IMR-90 (cell line): ENCODE measurements at regions not wholly inside any gene's neighbourhood (a gene's known extent, or its start where the extent isn't known, plus 50 kb on each side); places are given as distances from the start of the nearest gene placed in this dataset.

Experiments used
- ATAC-seq: fragments of 200-7000 bp; cut with Tn5 transposase; 2 replicates; pipeline ENCODE4 v1.9.1; 2020; ENCODE audit warnings: low read depth, mild to moderate bottlenecking, moderate library complexity
- BruUV-seq: library from RNA; stranded (reverse); fragments of 400-500 nt; replicated peaks from 2 replicates; lab custom pipeline; 2021; lab: Mats Ljungman, UMichigan
- CTCF ChIA-PET: fragments of 300-600 bp; formaldehyde crosslinking; extraction: SDS; loops from one replicate; lab custom pipeline; 2021; ENCODE audit warnings: antibody characterized with exemption; lab: Yijun Ruan, JAX
- POLR2A ChIA-PET: fragments of 300-600 bp; sonication (Branson Sonifier 250); formaldehyde crosslinking; loops from one replicate; lab custom pipeline; 2022; ENCODE audit warnings: antibody characterized with exemption; ENCODE audit not compliant: unreplicated experiment; lab: Charles Lee
- DNase-seq: peaks from one replicate; pipeline ENCODE4 v3.0.0; 2013
- H2AFZ ChIP-seq: replicated peaks from 2 replicates; pipeline ENCODE3; 2013; ENCODE audit warnings: low read length, mild to moderate bottlenecking; ENCODE audit not compliant: poor library complexity
- H2AK5ac ChIP-seq: 2 replicates; pipeline ENCODE4 v1.6.1; 2013; ENCODE audit warnings: low read depth, low read length, inconsistent platforms
- H2AK9ac ChIP-seq: replicated peaks from 2 replicates; pipeline ENCODE3; 2013; ENCODE audit warnings: mild to moderate bottlenecking, low read depth, low read length, moderate library complexity; ENCODE audit not compliant: poor library complexity
- H2BK120ac ChIP-seq: 2 replicates; pipeline ENCODE4 v1.6.1; 2013; ENCODE audit warnings: low read depth, low read length, inconsistent platforms
- H2BK15ac ChIP-seq: 3 replicates; pipeline ENCODE4 v1.6.1; 2013; ENCODE audit warnings: low read depth, low read length, inconsistent platforms
- H2BK20ac ChIP-seq: 2 replicates; pipeline ENCODE4 v1.6.1; 2013; ENCODE audit warnings: low read depth, mild to moderate bottlenecking, inconsistent platforms, low read length, moderate library complexity
- H2BK5ac ChIP-seq: 2 replicates; pipeline ENCODE4 v1.6.1; 2013; ENCODE audit warnings: mild to moderate bottlenecking, low read depth, low read length, inconsistent platforms; ENCODE audit not compliant: poor library complexity, severe bottlenecking
- H3K14ac ChIP-seq: replicated peaks from 2 replicates; pipeline ENCODE4 v1.6.1; 2013; ENCODE audit warnings: low read depth, low read length, inconsistent platforms
- H3K18ac ChIP-seq: 2 replicates; pipeline ENCODE4 v1.6.1; 2013; ENCODE audit warnings: low read depth, low read length, control low read depth
- H3K23ac ChIP-seq: 2 replicates; pipeline ENCODE4 v1.6.1; 2013; ENCODE audit warnings: low read depth, low read length, inconsistent platforms
- H3K27ac ChIP-seq: 2 replicates; pipeline ENCODE4 v1.5.1; 2013; ENCODE audit warnings: mild to moderate bottlenecking, control low read depth, low read length; ENCODE audit not compliant: insufficient read depth
- H3K27me3 ChIP-seq: 2 replicates; pipeline ENCODE4 v1.6.1; 2013; ENCODE audit warnings: low read length; ENCODE audit not compliant: control insufficient read depth, insufficient read depth
- H3K36me3 ChIP-seq: 2 replicates; pipeline ENCODE4 v1.6.1; 2013; ENCODE audit warnings: low read length, mixed read lengths; ENCODE audit not compliant: control insufficient read depth, insufficient read depth
- H3K4ac ChIP-seq: 2 replicates; pipeline ENCODE4 v1.6.1; 2013; ENCODE audit warnings: low read depth, low read length, inconsistent platforms
- H3K4me1 ChIP-seq: 2 replicates; pipeline ENCODE4 v1.6.1; 2013; ENCODE audit warnings: low read length, mixed read lengths; ENCODE audit not compliant: control insufficient read depth, insufficient read depth
- H3K4me2 ChIP-seq: 2 replicates; pipeline ENCODE4 v1.6.1; 2013; ENCODE audit warnings: low read depth, mild to moderate bottlenecking, control low read depth, low read length, moderate library complexity
- H3K4me3 ChIP-seq: 2 replicates; pipeline ENCODE4 v1.5.1; 2013; ENCODE audit warnings: low read depth, mild to moderate bottlenecking, control low read depth, low read length, moderate library complexity; ENCODE audit not compliant: insufficient read depth
- H3K56ac ChIP-seq: 2 replicates; pipeline ENCODE4 v1.6.1; 2013; ENCODE audit warnings: low read length, inconsistent platforms; ENCODE audit not compliant: insufficient read depth; ENCODE audit errors: extremely low read depth
- H3K79me1 ChIP-seq, 2 experiments: 2 replicates each; pipeline ENCODE4 v1.6.1; 2013; ENCODE audit warnings: low read length in 2 of 2, inconsistent platforms in 1 of 2, low read depth in 1 of 2
- H3K9ac ChIP-seq: 2 replicates; pipeline ENCODE4 v1.6.1; 2013; ENCODE audit warnings: low read depth, low read length, control low read depth
- H3K9me1 ChIP-seq: 2 replicates; pipeline ENCODE4 v1.6.1; 2013; ENCODE audit warnings: low read length, inconsistent platforms; ENCODE audit not compliant: insufficient read depth
- H3K9me3 ChIP-seq: 2 replicates; pipeline ENCODE4 v1.6.1; 2013; ENCODE audit warnings: low read length; ENCODE audit not compliant: control insufficient read depth, insufficient read depth
- H4K20me1 ChIP-seq: 2 replicates; pipeline ENCODE4 v1.6.1; 2013; ENCODE audit warnings: low read length, inconsistent platforms; ENCODE audit not compliant: insufficient read depth
- H4K5ac ChIP-seq: 2 replicates; pipeline ENCODE4 v1.6.1; 2013; ENCODE audit warnings: mild to moderate bottlenecking, low read depth, low read length, control low read depth
- H4K8ac ChIP-seq, 2 experiments: 2 replicates each; pipeline ENCODE4 v1.6.1; 2013; ENCODE audit warnings: low read depth in 2 of 2, low read length in 2 of 2, control low read depth in 1 of 2, inconsistent platforms in 1 of 2
- H4K91ac ChIP-seq: 2 replicates; pipeline ENCODE4 v1.6.1; 2013; ENCODE audit warnings: low read depth, low read length, inconsistent platforms; ENCODE audit not compliant: insufficient read depth
- BHLHE40 ChIP-seq: fragments of 150-350 bp; IDR thresholded peaks from 2 replicates; pipeline ENCODE4 v1.6.1; 2016; ENCODE audit warnings: mild to moderate bottlenecking, low read depth, low read length
- CEBPB ChIP-seq: IDR thresholded peaks from 2 replicates; pipeline ENCODE4 v1.6.1; 2012; ENCODE audit warnings: low read depth, low read length, improper control_type of control experiment
- CTCF ChIP-seq: conservative IDR thresholded peaks from 2 replicates; pipeline ENCODE4 v1.5.1; 2012; ENCODE audit warnings: mild to moderate bottlenecking, low read depth, low read length, improper control_type of control experiment
- ELK1 ChIP-seq: fragments of 150-350 bp; IDR thresholded peaks from 2 replicates; pipeline ENCODE4 v1.6.1; 2016; ENCODE audit warnings: low read depth, mild to moderate bottlenecking, low read length, moderate library complexity, borderline replicate concordance
- FOS ChIP-seq: fragments of 150-350 bp; IDR thresholded peaks from 2 replicates; pipeline ENCODE4 v1.6.1; 2016; ENCODE audit warnings: low read depth, low read length
- MAFK ChIP-seq: IDR thresholded peaks from 2 replicates; pipeline ENCODE4 v1.6.1; 2012; ENCODE audit warnings: low read depth, low read length, improper control_type of control experiment
- MAZ ChIP-seq: IDR thresholded peaks from 2 replicates; pipeline ENCODE4 v1.6.1; 2012; ENCODE audit warnings: low read depth, mild to moderate bottlenecking, low read length, improper control_type of control experiment, moderate library complexity, borderline replicate concordance
- MXI1 ChIP-seq: IDR thresholded peaks from 2 replicates; pipeline ENCODE4 v1.6.1; 2012; ENCODE audit warnings: low read depth, mild to moderate bottlenecking, low read length, moderate library complexity, borderline replicate concordance
- NFE2L2 ChIP-seq: fragments of 150-350 bp; IDR thresholded peaks from 2 replicates; pipeline ENCODE4 v1.6.1; 2016; ENCODE audit warnings: low read depth, mild to moderate bottlenecking, low read length
- POLR2A ChIP-seq: IDR thresholded peaks from 2 replicates; pipeline ENCODE4 v1.6.1; 2012; ENCODE audit warnings: mild to moderate bottlenecking, low read depth, low read length
- RAD21 ChIP-seq: IDR thresholded peaks from 2 replicates; pipeline ENCODE4 v1.6.1; 2012; ENCODE audit warnings: low read length, improper control_type of control experiment
- RCOR1 ChIP-seq: IDR thresholded peaks from 2 replicates; pipeline ENCODE4 v1.6.1; 2012; ENCODE audit warnings: mild to moderate bottlenecking, low read length, improper control_type of control experiment; ENCODE audit not compliant: insufficient replicate concordance
- RFX5 ChIP-seq: IDR thresholded peaks from 2 replicates; pipeline ENCODE4 v1.8.0; 2012; ENCODE audit warnings: low read depth, mild to moderate bottlenecking, low read length, moderate library complexity
- SMC3 ChIP-seq: fragments of 150-350 bp; IDR thresholded peaks from 2 replicates; pipeline ENCODE4 v1.6.1; 2016; ENCODE audit warnings: low read depth, mild to moderate bottlenecking, antibody characterized with exemption, low read length, moderate library complexity
- USF2 ChIP-seq: fragments of 150-350 bp; IDR thresholded peaks from 2 replicates; pipeline ENCODE4 v1.6.1; 2017; ENCODE audit warnings: mild to moderate bottlenecking, antibody characterized with exemption, low read length, low read depth
- WGBS, 2 experiments: methylation state at CpG; one replicate each; pipeline versions ENCODE4 v1.1.5 to v1.1.7; 2013; ENCODE audit warnings: missing lambda C conversion rate in 2 of 2; ENCODE audit not compliant: insufficient read length in 1 of 2; ENCODE audit errors: extremely low coverage in 2 of 2; 5-methylcytosine and 5-hydroxymethylcytosine counted together
- dilution Hi-C: fragments of 300-500 bp; cut with HindIII; formaldehyde crosslinking; loops from one replicate; pipeline ENCODE4 v1.14.3; 2018; ENCODE audit warnings: low sequenced_read_pairs; ENCODE audit not compliant: unreplicated experiment
- in situ Hi-C: fragments of 300-500 bp; cut with MboI; formaldehyde crosslinking; loops from 3 replicates; pipeline ENCODE4 v1.14.3; 2019; ENCODE audit warnings: low sequenced_read_pairs, inconsistent platforms, mixed read lengths
- intact Hi-C: fragments of 100-400 bp; cut with micrococcal nuclease; formaldehyde crosslinking; loops from 2 replicates; pipeline ENCODE4 v1.10.0; 2022

- DNase-seq = no peak
- intact Hi-C loops (no loop called here), in situ Hi-C loops (no loop called here), dilution Hi-C loops (no loop called here)
- ChIA-PET POLR2A (no interaction called here), CTCF (interaction anchor here (0.6 kb wide), 1 partner anchor 241 kb away, joined by 4 read pairs; no protein-coding TSS in a partner anchor)
- H3K4me3 ChIP-seq = no peak overlapping the region
- no peak overlapping the region for H2BK20ac ChIP-seq
- no peak overlapping the region for H4K8ac ChIP-seq
- H4K91ac ChIP-seq = no peak overlapping the region
- no peak overlapping the region for H3K18ac ChIP-seq
- TF ChIP-seq MAZ = no peak
- TF ChIP-seq FOS = no peak
- no peak for TF ChIP-seq USF2
- no peak for TF ChIP-seq CEBPB
- no peak for TF ChIP-seq SMC3
- TF ChIP-seq MXI1 = no peak
- no peak for TF ChIP-seq POLR2A
- TF ChIP-seq RAD21 = no peak
- TF ChIP-seq ELK1 = no peak
- no peak for TF ChIP-seq RCOR1
- no peak for TF ChIP-seq MAFK
- no peak for TF ChIP-seq NFE2L2
- TF ChIP-seq CTCF = no peak
- TF ChIP-seq RFX5 = no peak
- no peak for TF ChIP-seq BHLHE40
- H3K23ac ChIP-seq = no peak overlapping the region
- no peak overlapping the region for H2BK15ac ChIP-seq
- H3K56ac ChIP-seq = no peak overlapping the region
- H3K4me2 ChIP-seq = no peak overlapping the region
- 40% methylated on average over 1 of the region's 2 CpGs; no CpG with 5 or more reads in 1 of the 2 experiments for WGBS, 2 experiments
- no peak overlapping the region for H3K14ac ChIP-seq
- no peak overlapping the region for H2BK5ac ChIP-seq
- BruUV-seq = no TSS peak
- no peaks in the 10 kb centered on the region for H3K9me1 ChIP-seq
- H4K20me1 ChIP-seq = no peaks in the 10 kb centered on the region
- H3K27ac ChIP-seq = no peak overlapping the region
- H3K4ac ChIP-seq = no peak overlapping the region
- H2AK5ac ChIP-seq = no peak overlapping the region
- H3K36me3 ChIP-seq = no peaks in the 10 kb centered on the region
- no peak overlapping the region for H2AFZ ChIP-seq
- H3K9ac ChIP-seq = no peak overlapping the region
- H3K4me1 ChIP-seq = no peaks in the 10 kb centered on the region
- peaks cover 22% of the 10 kb centered on the region for H3K9me3 ChIP-seq
- no peak overlapping the region for H2AK9ac ChIP-seq
- H3K79me1 ChIP-seq = no peaks in the 10 kb centered on the region
- no peak overlapping the region for H4K5ac ChIP-seq
- no peak overlapping the region for H2BK120ac ChIP-seq
- ATAC-seq = no peak
- H3K27me3 ChIP-seq = no peaks in the 10 kb centered on the region
Measured at GRCh38 chr6:6460416-6460815, 128.1 kb upstream of the LY86 start.
